Prostate gland (tissue), 2 donors: ENCODE measurements at regions not wholly inside any gene's neighbourhood (a gene's known extent, or its start where the extent isn't known, plus 50 kb on each side); places are given as distances from the start of the nearest gene placed in this dataset.

Experiments
- CTCF ChIP-seq, 4 experiments: fragments of 200-600 bp in 2 of 4; fragments of 450-650 bp in 2 of 4; sonication (generic) in 2 of 4; IDR thresholded peaks; 1 replicate in 3 of 4; 2 replicates in 1 of 4; pipeline ENCODE4 v1.5.1; 2016 to 2019; ENCODE audit warnings: antibody characterized with exemption in 4 of 4, mild to moderate bottlenecking in 2 of 4, moderate library complexity in 2 of 4
- POLR2A ChIP-seq: fragments of 450-650 bp; IDR thresholded peaks from one replicate; pipeline ENCODE4 v1.6.1; 2016; ENCODE audit warnings: antibody characterized with exemption, mild to moderate bottlenecking
- POLR2AphosphoS5 ChIP-seq: sonication (generic); formaldehyde crosslinking; IDR thresholded peaks from one replicate; pipeline ENCODE4 v1.6.1; 2017; ENCODE audit warnings: antibody characterized with exemption

- TF ChIP-seq CTCF (IDR thresholded peaks at IDR 0.05) (no peak), POLR2A (no peak), POLR2AphosphoS5 (no peak)
Observed at GRCh38 chr4:29704059-29704458, 1016.1 kb upstream of the PCDH7 start.
